GM19239 (cell line): ENCODE measurements at regions not wholly inside any gene's neighbourhood (a gene's known extent, or its start where the extent isn't known, plus 50 kb on each side); places are given as distances from the start of the nearest gene placed in this dataset.

Experiments
- DNase-seq: peaks from one replicate; pipeline ENCODE4 v3.0.0; 2011; ENCODE audit warnings: low spot score; ENCODE audit not compliant: insufficient read length
- FAIRE-seq: peaks from 2 replicates; lab custom pipeline; 2011; peaks lifted over from hg19 to GRCh38; lab: Jason Lieb, UNC

DNA sequence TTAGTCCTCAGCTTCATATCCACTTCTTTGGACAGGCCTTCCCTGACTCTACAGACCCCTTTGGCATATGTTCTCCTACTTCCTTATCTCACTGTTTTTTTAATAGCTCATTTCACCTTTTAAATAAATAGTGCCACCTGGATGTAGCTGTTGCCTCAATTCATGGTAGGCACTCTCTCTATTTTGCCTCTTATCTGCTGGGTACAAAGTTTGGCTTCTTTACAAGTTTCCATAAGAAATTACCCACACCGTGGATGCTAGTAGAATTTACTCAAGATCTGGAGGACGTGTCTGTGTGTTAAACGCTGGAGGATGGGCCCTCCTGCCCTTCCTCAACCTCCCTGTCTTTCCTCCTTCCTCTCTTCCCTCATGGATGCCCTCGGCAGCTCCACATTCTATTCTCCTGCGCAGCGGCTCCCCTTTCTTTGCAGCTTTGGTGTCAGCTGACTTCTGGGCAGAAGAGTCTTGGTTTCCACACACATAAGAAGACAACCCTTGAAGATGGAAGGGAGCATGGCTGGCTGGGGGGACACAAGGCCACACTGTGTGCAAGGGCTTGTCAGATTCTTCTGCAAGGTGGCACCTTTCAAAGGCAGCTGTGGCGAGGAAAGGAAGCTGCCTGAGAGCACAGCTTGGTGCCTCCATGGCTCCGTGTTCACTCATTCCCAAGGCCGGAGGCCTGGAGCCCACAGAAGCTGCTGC lies 212.6 kb downstream of the SNX19 start:
- FAIRE-seq = no peak
- DNase-seq = no peak

DNA sequence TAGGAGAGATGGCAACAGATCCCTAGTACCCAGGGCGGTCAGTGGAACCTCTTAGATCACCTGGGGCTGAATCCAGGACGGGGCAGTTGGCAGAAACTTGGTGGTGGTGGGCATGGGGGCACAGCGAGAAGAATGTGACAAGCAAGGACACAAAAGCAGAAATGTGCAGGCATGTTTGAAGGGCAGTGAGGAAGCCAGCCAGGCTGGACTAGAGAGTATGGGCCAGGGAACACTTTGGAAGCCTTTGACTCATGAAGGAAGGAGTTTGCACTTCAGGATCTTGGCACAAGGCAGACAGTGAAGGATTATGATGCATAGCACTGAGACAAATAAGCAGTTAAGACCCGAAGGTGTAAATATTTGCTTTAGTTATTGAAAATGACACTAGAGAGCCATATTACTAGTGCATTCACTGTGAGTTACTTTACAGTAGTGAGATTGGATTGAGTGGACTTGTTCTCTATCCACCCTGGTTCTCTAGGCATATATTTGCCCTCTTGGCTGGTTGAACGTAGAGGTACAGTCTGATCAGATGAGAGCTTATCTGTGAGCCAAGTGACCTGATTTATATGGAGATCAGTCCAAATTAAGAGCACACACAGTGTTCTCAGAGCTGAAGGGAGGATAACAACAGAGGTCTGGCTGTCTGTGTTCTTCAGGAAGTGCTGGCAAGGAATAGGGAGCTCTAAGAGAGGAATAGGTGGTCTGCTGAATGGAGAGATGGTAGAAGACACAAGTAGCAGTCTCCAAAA lies 210.4 kb downstream of the SNX19 start:
- FAIRE-seq (no peak), DNase-seq (no peak)

DNA sequence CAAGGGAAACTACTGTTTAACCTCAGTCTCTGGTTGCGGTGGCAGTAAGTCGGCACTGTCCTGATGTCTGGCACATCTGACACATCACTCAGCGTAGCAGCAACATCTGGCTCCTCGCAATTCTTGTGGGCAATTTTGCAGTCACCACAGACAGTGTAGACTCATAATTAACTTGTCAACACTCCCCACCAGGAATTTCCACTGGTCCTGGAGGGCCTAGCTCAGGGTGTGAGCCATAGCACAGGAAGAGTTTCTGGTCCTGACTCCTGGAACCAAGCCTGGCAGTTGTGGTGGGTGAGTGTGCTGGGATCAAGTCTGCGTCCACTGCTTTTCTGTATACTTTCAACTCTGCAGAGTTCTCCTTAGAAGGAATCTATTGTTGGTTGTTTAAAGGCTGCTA lies 209.7 kb downstream of the SNX19 start:
- DNase-seq (no peak), FAIRE-seq (no peak)

DNA sequence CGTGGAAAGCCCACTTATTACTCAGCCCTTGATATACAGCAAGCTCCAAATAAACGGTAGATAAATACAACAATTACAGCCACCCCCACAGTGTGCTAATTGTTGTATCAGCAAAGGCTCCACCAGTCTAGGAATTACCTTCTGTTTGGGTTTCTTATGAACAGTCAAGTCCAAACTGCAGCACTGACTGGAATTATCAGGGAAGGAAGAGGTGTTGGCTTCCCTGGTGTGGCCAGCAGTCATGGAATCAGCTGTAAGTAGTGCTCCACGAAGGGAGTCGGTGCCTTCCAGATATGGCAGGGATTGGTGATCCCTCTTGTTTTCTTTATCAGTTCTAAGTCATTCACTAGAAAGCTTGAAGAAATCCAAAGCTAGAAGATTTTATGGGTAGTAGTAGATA lies 209.1 kb downstream of the SNX19 start:
- FAIRE-seq = no peak
- DNase-seq = no peak

DNA sequence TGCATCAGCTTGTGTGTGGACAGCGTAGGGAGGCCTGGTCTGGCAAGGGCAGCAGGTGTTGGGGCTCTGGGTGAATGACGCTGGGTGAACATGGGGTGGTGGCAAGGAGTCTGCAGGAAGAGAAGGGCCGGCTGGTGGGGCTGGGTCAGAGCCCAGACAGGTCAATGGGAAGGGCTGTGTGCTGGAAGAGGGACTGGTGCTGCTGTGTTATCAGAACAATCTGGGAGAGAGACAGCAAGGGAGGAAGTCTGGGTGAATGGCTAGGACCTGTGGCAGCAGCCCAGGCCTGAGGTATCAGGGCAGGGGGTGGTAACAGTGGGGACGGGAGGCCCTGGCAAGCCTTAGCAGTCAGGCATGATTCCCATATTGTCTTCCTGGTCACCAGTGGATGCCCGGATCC lies 206.7 kb downstream of the SNX19 start:
- FAIRE-seq = no peak
- no peak for DNase-seq

DNA sequence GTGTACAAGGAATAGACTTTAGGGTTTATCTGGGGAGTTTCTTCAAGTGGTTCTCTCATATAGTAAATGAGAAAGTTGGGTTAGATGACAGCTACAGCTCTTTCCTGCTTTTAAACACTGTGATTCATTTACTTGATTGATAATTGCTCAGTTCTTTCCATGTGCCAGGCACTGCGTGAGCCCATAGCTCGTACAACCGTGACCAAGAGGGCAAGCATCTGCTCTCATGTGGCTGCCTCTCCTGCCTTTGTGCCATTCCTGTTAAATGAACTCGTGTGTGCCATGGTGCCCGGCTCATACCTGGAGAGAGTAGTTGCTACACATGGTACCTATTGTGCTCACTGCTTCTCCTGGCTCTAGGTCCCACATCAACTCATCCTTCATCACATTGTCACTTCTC lies 206.3 kb downstream of the SNX19 start:
- no peak for FAIRE-seq
- DNase-seq = no peak

DNA sequence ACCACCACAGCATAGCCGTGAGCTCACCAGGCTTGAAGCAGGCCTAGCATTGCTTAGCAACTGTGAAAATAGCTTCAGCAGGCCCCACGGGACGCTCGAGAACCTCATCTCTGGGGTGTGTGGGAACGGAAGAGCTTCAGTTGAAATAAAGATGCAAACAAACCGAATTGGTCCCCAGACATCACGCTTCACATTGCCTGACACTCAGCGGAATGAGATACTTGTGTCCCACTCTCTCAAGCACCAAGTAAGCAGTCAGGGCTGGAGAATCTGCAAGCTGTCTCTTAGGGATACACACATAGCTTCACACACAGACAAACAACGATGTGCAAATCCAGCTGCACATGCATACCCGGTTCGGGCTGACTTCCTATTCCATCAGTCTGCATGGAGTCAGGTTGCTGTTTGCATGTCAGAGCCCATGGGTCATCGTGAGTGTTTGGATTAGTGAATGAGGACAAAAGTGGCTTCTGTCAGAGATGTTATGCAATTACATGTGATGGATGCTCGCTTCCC lies 205.7 kb downstream of the SNX19 start:
- DNase-seq = no peak
- FAIRE-seq = no peak

DNA sequence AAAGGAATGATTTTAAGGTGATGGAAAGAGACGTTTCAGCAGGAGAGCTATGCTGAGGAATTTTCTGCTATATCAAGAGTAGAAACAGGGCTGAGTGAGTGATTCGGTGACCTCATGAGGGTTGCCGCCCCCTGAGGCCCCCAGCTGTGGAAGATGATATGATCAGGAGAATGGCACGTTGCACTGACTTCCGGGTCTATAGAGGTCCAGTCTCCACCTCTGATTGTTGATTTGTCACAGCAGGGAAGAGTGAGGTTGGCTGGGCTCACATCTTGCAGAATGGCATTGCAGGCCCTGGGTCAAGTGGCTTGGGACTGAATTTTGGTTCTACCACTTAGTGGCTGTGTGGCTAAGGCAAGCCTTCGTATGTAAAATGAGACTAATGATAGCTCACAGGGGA lies 205.1 kb downstream of the SNX19 start:
- no peak for DNase-seq
- no peak for FAIRE-seq

DNA sequence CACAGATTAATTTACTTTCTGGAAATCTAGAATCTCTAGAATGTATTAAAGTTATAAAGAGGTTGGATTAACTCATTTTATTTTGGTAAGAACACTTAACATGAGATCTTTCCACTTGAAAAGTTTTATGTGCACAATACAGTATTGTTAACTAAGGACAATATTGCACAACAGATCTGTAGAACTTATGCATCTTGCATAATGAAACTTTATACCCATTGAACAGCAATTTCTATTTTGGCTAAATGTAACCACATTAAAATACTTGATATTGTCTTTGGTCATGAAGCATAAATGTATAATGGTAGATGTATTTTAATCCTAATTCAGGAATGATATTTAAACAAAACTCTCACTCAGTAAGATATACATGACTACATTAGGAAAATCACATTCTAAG lies 203.8 kb downstream of the SNX19 start:
- DNase-seq (no peak), FAIRE-seq (no peak)

DNA sequence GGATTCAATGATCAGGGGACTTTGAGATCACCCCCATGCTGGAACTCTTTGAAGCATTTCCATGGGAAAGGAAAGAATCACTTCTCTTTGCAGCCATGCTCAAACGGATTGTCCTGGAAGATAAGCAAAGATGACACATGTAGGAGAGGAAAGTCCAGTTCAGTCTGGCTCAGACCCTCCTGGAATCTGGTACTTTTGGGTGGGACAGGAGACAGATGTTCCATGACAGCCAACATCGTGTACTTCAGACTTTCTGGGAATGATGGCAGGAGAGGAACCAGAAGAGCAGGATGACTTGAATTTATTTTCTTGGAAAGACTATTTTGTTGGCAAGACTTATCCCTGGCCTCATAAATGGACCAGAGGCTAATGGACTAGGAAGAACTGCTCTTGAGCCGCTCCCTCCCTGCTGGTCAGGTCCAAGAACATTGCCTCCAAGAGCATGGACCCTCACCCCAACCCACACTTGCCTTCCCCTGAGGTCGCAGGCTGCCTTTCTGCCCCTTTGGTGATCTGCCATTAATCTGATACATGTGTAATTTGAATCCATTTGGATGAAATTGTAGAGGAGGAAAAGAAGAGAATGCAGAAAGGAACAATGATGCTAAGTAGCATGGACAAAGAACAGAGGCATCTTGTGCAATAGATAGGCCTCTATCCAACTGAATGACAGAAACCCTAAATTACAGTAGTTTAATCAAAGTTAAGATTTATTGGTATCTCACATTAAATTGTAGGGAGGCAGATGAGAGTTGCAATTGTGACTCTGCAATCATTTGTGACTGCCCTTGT lies 201.0 kb downstream of the SNX19 start:
- DNase-seq (no peak), FAIRE-seq (no peak)

DNA sequence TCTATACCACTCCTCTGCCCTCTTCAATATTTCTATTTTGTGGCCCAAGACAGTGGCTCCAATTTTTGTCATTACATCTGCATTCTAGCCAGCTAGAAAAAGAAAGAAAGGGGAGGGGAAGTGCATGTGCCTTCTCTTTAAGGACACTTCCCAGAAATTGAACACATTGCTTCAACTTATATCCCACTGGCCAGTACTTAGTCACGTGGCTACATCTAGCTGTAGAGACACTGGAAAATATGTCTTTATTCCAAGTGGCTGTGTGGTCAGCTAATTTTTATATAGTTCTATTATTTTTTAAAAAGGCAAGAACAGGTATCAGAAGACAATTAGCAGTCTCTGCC lies 200.4 kb downstream of the SNX19 start:
- DNase-seq = no peak
- no peak for FAIRE-seq

DNA sequence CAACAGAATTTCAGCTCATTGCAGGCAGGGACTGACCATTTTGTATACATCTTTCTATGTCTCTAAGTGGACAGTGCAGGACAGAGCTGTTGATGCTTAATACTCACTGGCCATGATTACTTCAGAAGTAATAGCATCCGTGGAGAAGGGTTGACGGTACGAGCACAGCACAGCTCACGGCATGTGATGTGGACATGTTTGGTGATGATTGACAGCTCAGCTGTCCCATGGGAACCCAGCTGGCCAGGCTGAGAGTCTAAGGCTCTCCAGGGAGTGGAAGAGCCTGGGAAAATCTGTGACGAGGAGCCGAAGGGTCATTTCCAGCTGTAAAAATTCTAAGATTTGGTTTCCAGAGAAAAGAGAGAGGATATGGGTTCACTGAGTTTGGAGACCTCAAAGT lies 198.2 kb downstream of the SNX19 start:
- FAIRE-seq (no peak), DNase-seq (no peak)

DNA sequence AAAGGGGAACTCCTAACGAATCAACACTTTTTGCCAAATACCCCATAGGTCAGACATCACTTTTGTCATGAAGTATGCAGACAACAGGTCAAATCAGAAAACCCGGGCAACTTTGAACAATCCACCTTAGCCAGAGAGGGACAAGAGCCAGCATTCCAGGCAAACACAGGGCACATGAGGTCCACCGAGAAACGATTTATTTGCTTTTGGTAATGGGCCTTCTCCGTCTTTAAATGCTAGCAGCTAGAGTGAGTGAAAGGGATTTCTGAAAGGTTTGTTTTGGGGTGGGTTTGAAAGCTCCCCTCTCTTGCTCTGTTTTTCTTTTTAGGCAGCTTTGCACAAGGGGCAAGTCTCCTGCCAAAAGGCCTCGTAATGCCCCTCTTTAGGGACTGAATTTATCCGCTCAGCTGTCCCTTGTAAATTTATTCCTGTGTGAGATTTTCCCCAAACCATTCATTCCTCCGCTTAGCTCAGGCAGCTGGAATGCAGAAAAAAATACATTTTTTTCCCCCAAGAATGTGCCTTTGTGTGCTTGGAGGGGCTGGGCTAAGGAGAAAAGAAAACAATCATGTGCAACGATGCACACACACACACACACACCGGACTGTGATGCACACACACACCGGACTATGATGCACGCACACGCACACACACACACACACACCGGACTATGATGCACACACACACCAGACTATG lies 196.9 kb downstream of the SNX19 start:
- no peak for FAIRE-seq
- DNase-seq = no peak

DNA sequence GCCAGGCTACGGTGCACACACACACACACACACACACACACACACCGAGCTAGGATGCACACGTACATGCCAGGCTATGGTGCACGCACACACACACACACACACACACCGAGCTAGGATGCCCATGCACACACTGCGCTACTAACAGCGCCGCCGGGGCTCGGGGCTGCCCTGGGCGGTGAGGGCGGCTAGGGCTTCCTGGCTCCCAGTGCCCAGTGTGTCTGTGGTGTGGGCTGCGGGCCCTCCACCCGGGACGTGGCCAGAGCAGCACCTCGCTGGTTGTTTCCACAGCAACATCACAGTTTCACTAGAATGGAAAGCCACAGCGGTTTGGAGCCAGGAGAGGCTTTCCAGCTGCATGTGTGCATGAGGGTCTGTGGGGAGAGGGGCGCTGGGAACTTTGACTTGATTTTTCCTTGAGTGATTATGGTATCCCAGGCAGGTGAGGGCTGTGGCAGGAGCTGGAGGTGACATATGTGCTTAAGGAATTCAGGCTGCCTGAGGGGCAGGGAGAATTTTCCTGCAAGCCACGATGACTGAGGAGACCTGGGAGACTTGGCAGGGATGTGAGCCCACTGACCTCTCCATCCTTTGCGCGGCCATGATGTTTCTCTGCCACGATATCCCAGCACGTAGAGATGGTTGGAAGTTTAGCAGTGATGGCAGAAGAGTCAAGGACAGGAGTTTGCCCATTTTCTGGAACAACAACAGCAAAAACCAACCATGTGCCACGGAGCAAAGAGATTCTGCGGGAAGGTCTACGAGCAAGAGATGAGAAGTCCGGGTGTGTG lies 195.9 kb downstream of the SNX19 start:
- no peak for FAIRE-seq
- no peak for DNase-seq

DNA sequence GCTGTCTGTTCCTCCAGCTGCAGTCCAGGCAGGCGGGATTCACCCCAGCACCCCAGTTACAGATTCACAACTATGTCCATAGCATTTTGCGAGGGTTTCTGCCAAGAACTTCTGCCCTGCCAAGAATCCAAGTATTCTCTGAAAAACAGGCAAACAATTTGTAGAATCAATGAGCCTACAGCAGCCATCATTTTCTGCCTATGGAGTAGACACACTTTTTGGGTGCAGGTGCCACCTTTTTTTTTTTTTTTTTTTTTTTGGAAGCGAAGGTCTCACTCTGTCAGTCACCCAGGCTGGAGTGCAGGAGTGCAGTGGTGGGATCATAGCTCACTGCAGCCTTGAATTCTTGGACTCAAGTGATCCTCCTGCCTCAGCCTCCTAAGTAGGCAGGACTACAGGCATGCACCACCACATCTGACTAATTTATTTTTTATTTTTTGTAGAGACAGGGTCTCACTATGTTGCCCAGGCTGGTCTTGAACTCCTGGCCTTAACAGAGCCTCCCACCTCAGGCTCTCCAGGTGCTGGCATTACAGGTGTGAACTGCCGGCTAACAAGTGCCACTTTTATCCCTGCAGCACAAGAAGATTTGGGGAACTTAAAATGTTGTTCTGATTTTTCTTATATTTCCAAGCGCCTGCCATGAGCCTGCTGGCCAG lies 195.1 kb downstream of the SNX19 start:
- FAIRE-seq (no peak), DNase-seq (no peak)

DNA sequence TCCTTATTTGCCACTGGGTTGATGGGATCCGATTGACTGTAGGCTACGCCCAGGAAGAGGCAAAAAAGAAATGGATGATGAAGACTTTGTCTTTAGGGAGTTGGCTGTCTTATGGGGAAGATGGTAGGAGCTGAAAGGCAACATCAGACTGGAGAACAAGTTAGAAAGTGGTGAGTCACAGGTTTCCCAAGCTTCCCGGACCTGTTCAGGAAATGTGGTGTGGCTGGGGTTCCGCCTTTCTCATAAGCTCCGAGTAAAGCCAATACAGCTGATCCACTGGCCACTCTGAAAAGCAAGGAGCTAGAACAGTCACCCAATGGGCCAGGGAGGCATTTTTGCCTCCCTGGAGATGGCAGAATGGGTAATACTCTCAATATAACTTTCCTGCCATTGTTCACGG lies 194.5 kb downstream of the SNX19 start:
- no peak for FAIRE-seq
- DNase-seq = no peak

DNA sequence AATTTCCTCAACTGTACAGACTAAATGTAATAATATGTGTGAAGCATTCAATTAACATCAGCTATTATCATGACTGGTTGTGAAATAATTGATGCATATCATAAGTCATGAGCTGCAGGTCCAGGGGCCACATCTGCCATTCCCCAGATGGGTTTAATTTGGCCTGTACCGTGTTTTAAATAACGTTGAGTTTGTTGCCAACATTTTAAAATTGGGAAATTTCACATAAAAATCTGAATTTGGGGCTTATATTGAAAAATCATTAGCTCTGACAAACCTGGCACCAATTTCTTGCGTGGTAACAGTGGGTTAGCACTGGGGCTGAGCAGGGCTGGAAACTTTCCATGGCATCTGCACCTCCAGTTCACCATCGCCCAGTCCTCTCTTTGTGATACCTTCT lies 193.9 kb downstream of the SNX19 start:
- FAIRE-seq = no peak

DNA sequence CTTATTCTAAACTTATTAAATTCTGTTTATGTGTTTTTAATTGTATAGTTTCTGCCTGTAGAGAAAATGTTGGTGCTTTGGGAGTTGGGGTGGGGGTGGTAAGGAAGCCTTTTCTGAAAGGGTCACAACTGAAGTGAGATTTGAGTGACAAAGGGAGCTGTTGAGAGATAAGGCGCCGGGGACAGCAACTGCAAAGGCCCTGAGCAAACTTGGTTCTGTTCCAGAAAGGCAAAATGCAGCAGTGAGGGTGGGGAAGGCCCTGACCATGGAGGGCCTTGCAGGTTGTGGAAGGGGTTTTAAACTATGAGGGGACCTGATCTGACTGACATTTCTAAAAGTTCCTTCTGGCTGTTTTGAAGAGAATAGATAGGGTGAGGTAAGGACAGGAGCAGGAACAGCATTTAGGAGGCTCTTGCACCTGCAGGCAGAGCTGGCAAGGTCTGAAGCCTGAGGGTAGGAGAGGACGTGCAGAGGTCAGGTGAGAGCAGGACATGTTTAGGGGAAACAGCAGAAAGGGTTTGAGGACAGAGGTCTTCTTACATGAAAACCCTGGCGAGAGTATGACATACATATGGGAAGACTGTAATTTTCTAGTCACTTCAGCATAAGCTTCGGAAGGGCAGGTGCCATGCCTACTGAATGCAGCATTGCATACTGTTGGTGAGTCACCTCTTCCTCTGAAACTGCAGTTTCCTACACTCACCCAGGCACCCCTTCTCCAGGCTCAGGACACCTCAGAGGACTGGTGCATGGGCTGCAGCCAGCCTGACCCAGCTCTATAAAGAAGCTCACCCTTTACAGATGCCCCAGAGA lies 190.7 kb downstream of the SNX19 start:
- FAIRE-seq (no peak), DNase-seq (no peak)

More for the DNA sequence above, 193.9 kb downstream of the SNX19 start:
- no peak for DNase-seq
